ENCODE measurements at regions not wholly inside any gene's neighbourhood (a gene's known extent, or its start where the extent isn't known, plus 50 kb on each side); places are given as distances from the start of the nearest gene placed in this dataset.
"Not testable (repeated sequence)": the region's sequence is repeated elsewhere in the genome, so short reads cannot be mapped to it uniquely, and the experiment has no call there.

GRCh38 chr2:72078773-72079172, 68.9 kb downstream of the CYP26B1 start:
- TF ChIP-seq CTCF (IDR thresholded peaks at IDR 0.05; ENCODE audit: low read depth, low read length): no peak
- in situ Hi-C loops (cut with HindIII; ENCODE audit: low sequenced_read_pairs): no loop called here
- no peak overlapping the region for H3K4me3 ChIP-seq (ENCODE audit: low read depth, low read length)
- DNase-seq (ENCODE audit: low read depth, low spot score): no peak

- no peak overlapping the region for H3K4me3 ChIP-seq (ENCODE audit: low read depth, low read length)
- in situ Hi-C loops (cut with HindIII; ENCODE audit: low sequenced_read_pairs): no loop called here
- DNase-seq (ENCODE audit: low read depth, low spot score): no peak
- no peak for TF ChIP-seq CTCF (IDR thresholded peaks at IDR 0.05; ENCODE audit: low read depth, low read length)
Observed at GRCh38 chr2:72077702-72078169, 69.9 kb downstream of the CYP26B1 start.

- DNase-seq (ENCODE audit: low read depth, low spot score); in situ Hi-C loops (cut with HindIII; ENCODE audit: low sequenced_read_pairs); H3K4me3 ChIP-seq (ENCODE audit: low read depth, low read length): not testable (repeated sequence)
Observed at GRCh38 chr2:72073373-72073772, 74.3 kb downstream of the CYP26B1 start.

GRCh38 chr2:72064197-72064596, 83.5 kb downstream of the CYP26B1 start:
- in situ Hi-C loops (cut with HindIII; ENCODE audit: low sequenced_read_pairs); DNase-seq (ENCODE audit: low read depth, low spot score); H3K4me3 ChIP-seq (ENCODE audit: low read depth, low read length): not testable (repeated sequence)

- DNase-seq (ENCODE audit: low read depth, low spot score): no peak
- no peak for TF ChIP-seq CTCF (IDR thresholded peaks at IDR 0.05; ENCODE audit: low read depth, low read length)
- H3K4me3 ChIP-seq (ENCODE audit: low read depth, low read length): no peak overlapping the region
- in situ Hi-C loops (cut with HindIII; ENCODE audit: low sequenced_read_pairs): no loop called here
Observed at GRCh38 chr2:72062336-72062735, 85.3 kb downstream of the CYP26B1 start.

- in situ Hi-C loops (cut with HindIII; ENCODE audit: low sequenced_read_pairs): no loop called here
- no peak for DNase-seq (ENCODE audit: low read depth, low spot score)
- no peak overlapping the region for H3K4me3 ChIP-seq (ENCODE audit: low read depth, low read length)
- TF ChIP-seq CTCF (IDR thresholded peaks at IDR 0.05; ENCODE audit: low read depth, low read length): no peak
Observed at GRCh38 chr2:72057308-72057707, 90.4 kb downstream of the CYP26B1 start.

GRCh38 chr2:72051971-72052505, 95.6 kb downstream of the CYP26B1 start:
- H3K4me3 ChIP-seq (ENCODE audit: low read depth, low read length): no peak overlapping the region
- in situ Hi-C loops (cut with HindIII; ENCODE audit: low sequenced_read_pairs): no loop called here
- TF ChIP-seq CTCF (IDR thresholded peaks at IDR 0.05; ENCODE audit: low read depth, low read length): no peak
- no peak for DNase-seq (ENCODE audit: low read depth, low spot score)

- in situ Hi-C loops (cut with HindIII; ENCODE audit: low sequenced_read_pairs): no loop called here
- TF ChIP-seq CTCF (IDR thresholded peaks at IDR 0.05; ENCODE audit: low read depth, low read length): no peak
- H3K4me3 ChIP-seq (ENCODE audit: low read depth, low read length): no peak overlapping the region
- DNase-seq (ENCODE audit: low read depth, low spot score): no peak
Observed at GRCh38 chr2:72051204-72051603, 96.5 kb downstream of the CYP26B1 start.
